IMR-90 (cell line): ENCODE measurements at regions not wholly inside any gene's neighbourhood (a gene's known extent, or its start where the extent isn't known, plus 50 kb on each side); places are given as distances from the start of the nearest gene placed in this dataset.

Experiments used
- ATAC-seq: fragments of 200-7000 bp; cut with Tn5 transposase; 2 replicates; pipeline ENCODE4 v1.9.1; 2020; ENCODE audit warnings: low read depth, mild to moderate bottlenecking, moderate library complexity
- BruUV-seq: library from RNA; stranded (reverse); fragments of 400-500 nt; replicated peaks from 2 replicates; lab custom pipeline; 2021; lab: Mats Ljungman, UMichigan
- CTCF ChIA-PET: fragments of 300-600 bp; formaldehyde crosslinking; extraction: SDS; loops from one replicate; lab custom pipeline; 2021; ENCODE audit warnings: antibody characterized with exemption; lab: Yijun Ruan, JAX
- POLR2A ChIA-PET: fragments of 300-600 bp; sonication (Branson Sonifier 250); formaldehyde crosslinking; loops from one replicate; lab custom pipeline; 2022; ENCODE audit warnings: antibody characterized with exemption; ENCODE audit not compliant: unreplicated experiment; lab: Charles Lee
- DNase-seq: peaks from one replicate; pipeline ENCODE4 v3.0.0; 2013
- H2AFZ ChIP-seq: replicated peaks from 2 replicates; pipeline ENCODE3; 2013; ENCODE audit warnings: low read length, mild to moderate bottlenecking; ENCODE audit not compliant: poor library complexity
- H2AK5ac ChIP-seq: 2 replicates; pipeline ENCODE4 v1.6.1; 2013; ENCODE audit warnings: low read depth, low read length, inconsistent platforms
- H2AK9ac ChIP-seq: replicated peaks from 2 replicates; pipeline ENCODE3; 2013; ENCODE audit warnings: mild to moderate bottlenecking, low read depth, low read length, moderate library complexity; ENCODE audit not compliant: poor library complexity
- H2BK120ac ChIP-seq: 2 replicates; pipeline ENCODE4 v1.6.1; 2013; ENCODE audit warnings: low read depth, low read length, inconsistent platforms
- H2BK15ac ChIP-seq: 3 replicates; pipeline ENCODE4 v1.6.1; 2013; ENCODE audit warnings: low read depth, low read length, inconsistent platforms
- H2BK20ac ChIP-seq: 2 replicates; pipeline ENCODE4 v1.6.1; 2013; ENCODE audit warnings: low read depth, mild to moderate bottlenecking, inconsistent platforms, low read length, moderate library complexity
- H2BK5ac ChIP-seq: 2 replicates; pipeline ENCODE4 v1.6.1; 2013; ENCODE audit warnings: mild to moderate bottlenecking, low read depth, low read length, inconsistent platforms; ENCODE audit not compliant: poor library complexity, severe bottlenecking
- H3K14ac ChIP-seq: replicated peaks from 2 replicates; pipeline ENCODE4 v1.6.1; 2013; ENCODE audit warnings: low read depth, low read length, inconsistent platforms
- H3K18ac ChIP-seq: 2 replicates; pipeline ENCODE4 v1.6.1; 2013; ENCODE audit warnings: low read depth, low read length, control low read depth
- H3K23ac ChIP-seq: 2 replicates; pipeline ENCODE4 v1.6.1; 2013; ENCODE audit warnings: low read depth, low read length, inconsistent platforms
- H3K27ac ChIP-seq: 2 replicates; pipeline ENCODE4 v1.5.1; 2013; ENCODE audit warnings: mild to moderate bottlenecking, control low read depth, low read length; ENCODE audit not compliant: insufficient read depth
- H3K27me3 ChIP-seq: 2 replicates; pipeline ENCODE4 v1.6.1; 2013; ENCODE audit warnings: low read length; ENCODE audit not compliant: control insufficient read depth, insufficient read depth
- H3K36me3 ChIP-seq: 2 replicates; pipeline ENCODE4 v1.6.1; 2013; ENCODE audit warnings: low read length, mixed read lengths; ENCODE audit not compliant: control insufficient read depth, insufficient read depth
- H3K4ac ChIP-seq: 2 replicates; pipeline ENCODE4 v1.6.1; 2013; ENCODE audit warnings: low read depth, low read length, inconsistent platforms
- H3K4me1 ChIP-seq: 2 replicates; pipeline ENCODE4 v1.6.1; 2013; ENCODE audit warnings: low read length, mixed read lengths; ENCODE audit not compliant: control insufficient read depth, insufficient read depth
- H3K4me2 ChIP-seq: 2 replicates; pipeline ENCODE4 v1.6.1; 2013; ENCODE audit warnings: low read depth, mild to moderate bottlenecking, control low read depth, low read length, moderate library complexity
- H3K4me3 ChIP-seq: 2 replicates; pipeline ENCODE4 v1.5.1; 2013; ENCODE audit warnings: low read depth, mild to moderate bottlenecking, control low read depth, low read length, moderate library complexity; ENCODE audit not compliant: insufficient read depth
- H3K56ac ChIP-seq: 2 replicates; pipeline ENCODE4 v1.6.1; 2013; ENCODE audit warnings: low read length, inconsistent platforms; ENCODE audit not compliant: insufficient read depth; ENCODE audit errors: extremely low read depth
- H3K79me1 ChIP-seq, 2 experiments: 2 replicates each; pipeline ENCODE4 v1.6.1; 2013; ENCODE audit warnings: low read length in 2 of 2, inconsistent platforms in 1 of 2, low read depth in 1 of 2
- H3K9ac ChIP-seq: 2 replicates; pipeline ENCODE4 v1.6.1; 2013; ENCODE audit warnings: low read depth, low read length, control low read depth
- H3K9me1 ChIP-seq: 2 replicates; pipeline ENCODE4 v1.6.1; 2013; ENCODE audit warnings: low read length, inconsistent platforms; ENCODE audit not compliant: insufficient read depth
- H3K9me3 ChIP-seq: 2 replicates; pipeline ENCODE4 v1.6.1; 2013; ENCODE audit warnings: low read length; ENCODE audit not compliant: control insufficient read depth, insufficient read depth
- H4K20me1 ChIP-seq: 2 replicates; pipeline ENCODE4 v1.6.1; 2013; ENCODE audit warnings: low read length, inconsistent platforms; ENCODE audit not compliant: insufficient read depth
- H4K5ac ChIP-seq: 2 replicates; pipeline ENCODE4 v1.6.1; 2013; ENCODE audit warnings: mild to moderate bottlenecking, low read depth, low read length, control low read depth
- H4K8ac ChIP-seq, 2 experiments: 2 replicates each; pipeline ENCODE4 v1.6.1; 2013; ENCODE audit warnings: low read depth in 2 of 2, low read length in 2 of 2, control low read depth in 1 of 2, inconsistent platforms in 1 of 2
- H4K91ac ChIP-seq: 2 replicates; pipeline ENCODE4 v1.6.1; 2013; ENCODE audit warnings: low read depth, low read length, inconsistent platforms; ENCODE audit not compliant: insufficient read depth
- BHLHE40 ChIP-seq: fragments of 150-350 bp; IDR thresholded peaks from 2 replicates; pipeline ENCODE4 v1.6.1; 2016; ENCODE audit warnings: mild to moderate bottlenecking, low read depth, low read length
- CEBPB ChIP-seq: IDR thresholded peaks from 2 replicates; pipeline ENCODE4 v1.6.1; 2012; ENCODE audit warnings: low read depth, low read length, improper control_type of control experiment
- CHD1 ChIP-seq: IDR thresholded peaks from 2 replicates; pipeline ENCODE4 v1.6.1; 2012; ENCODE audit warnings: low read depth, low read length, improper control_type of control experiment
- CTCF ChIP-seq: conservative IDR thresholded peaks from 2 replicates; pipeline ENCODE4 v1.5.1; 2012; ENCODE audit warnings: mild to moderate bottlenecking, low read depth, low read length, improper control_type of control experiment
- ELK1 ChIP-seq: fragments of 150-350 bp; IDR thresholded peaks from 2 replicates; pipeline ENCODE4 v1.6.1; 2016; ENCODE audit warnings: low read depth, mild to moderate bottlenecking, low read length, moderate library complexity, borderline replicate concordance
- FOS ChIP-seq: fragments of 150-350 bp; IDR thresholded peaks from 2 replicates; pipeline ENCODE4 v1.6.1; 2016; ENCODE audit warnings: low read depth, low read length
- MAFK ChIP-seq: IDR thresholded peaks from 2 replicates; pipeline ENCODE4 v1.6.1; 2012; ENCODE audit warnings: low read depth, low read length, improper control_type of control experiment
- MAZ ChIP-seq: IDR thresholded peaks from 2 replicates; pipeline ENCODE4 v1.6.1; 2012; ENCODE audit warnings: low read depth, mild to moderate bottlenecking, low read length, improper control_type of control experiment, moderate library complexity, borderline replicate concordance
- MXI1 ChIP-seq: IDR thresholded peaks from 2 replicates; pipeline ENCODE4 v1.6.1; 2012; ENCODE audit warnings: low read depth, mild to moderate bottlenecking, low read length, moderate library complexity, borderline replicate concordance
- NFE2L2 ChIP-seq: fragments of 150-350 bp; IDR thresholded peaks from 2 replicates; pipeline ENCODE4 v1.6.1; 2016; ENCODE audit warnings: low read depth, mild to moderate bottlenecking, low read length
- POLR2A ChIP-seq: IDR thresholded peaks from 2 replicates; pipeline ENCODE4 v1.6.1; 2012; ENCODE audit warnings: mild to moderate bottlenecking, low read depth, low read length
- RAD21 ChIP-seq: IDR thresholded peaks from 2 replicates; pipeline ENCODE4 v1.6.1; 2012; ENCODE audit warnings: low read length, improper control_type of control experiment
- RFX5 ChIP-seq: IDR thresholded peaks from 2 replicates; pipeline ENCODE4 v1.8.0; 2012; ENCODE audit warnings: low read depth, mild to moderate bottlenecking, low read length, moderate library complexity
- SMC3 ChIP-seq: fragments of 150-350 bp; IDR thresholded peaks from 2 replicates; pipeline ENCODE4 v1.6.1; 2016; ENCODE audit warnings: low read depth, mild to moderate bottlenecking, antibody characterized with exemption, low read length, moderate library complexity
- USF2 ChIP-seq: fragments of 150-350 bp; IDR thresholded peaks from 2 replicates; pipeline ENCODE4 v1.6.1; 2017; ENCODE audit warnings: mild to moderate bottlenecking, antibody characterized with exemption, low read length, low read depth
- WGBS, 2 experiments: methylation state at CpG; one replicate each; pipeline versions ENCODE4 v1.1.5 to v1.1.7; 2013; ENCODE audit warnings: missing lambda C conversion rate in 2 of 2; ENCODE audit not compliant: insufficient read length in 1 of 2; ENCODE audit errors: extremely low coverage in 2 of 2; 5-methylcytosine and 5-hydroxymethylcytosine counted together
- dilution Hi-C: fragments of 300-500 bp; cut with HindIII; formaldehyde crosslinking; loops from one replicate; pipeline ENCODE4 v1.14.3; 2018; ENCODE audit warnings: low sequenced_read_pairs; ENCODE audit not compliant: unreplicated experiment
- in situ Hi-C: fragments of 300-500 bp; cut with MboI; formaldehyde crosslinking; loops from 3 replicates; pipeline ENCODE4 v1.14.3; 2019; ENCODE audit warnings: low sequenced_read_pairs, inconsistent platforms, mixed read lengths
- intact Hi-C: fragments of 100-400 bp; cut with micrococcal nuclease; formaldehyde crosslinking; loops from 2 replicates; pipeline ENCODE4 v1.10.0; 2022

- H3K27ac ChIP-seq = no peak overlapping the region
Observed at GRCh38 chr18:26655525-26656430, 107.4 kb upstream of the KCTD1 start.

More at GRCh38 chr18:26655525-26656430, 107.4 kb upstream of the KCTD1 start:
- Histone ChIP-seq H2BK120ac (no peak overlapping the region), H3K9ac (no peak overlapping the region), H2AK5ac (no peak overlapping the region), H3K4me1 (no peaks in the 10 kb centered on the region; the same call in 1 of the 2 replicates), H3K18ac (no peak overlapping the region), H4K8ac (no peak overlapping the region), H4K5ac (no peak overlapping the region), H3K4me2 (peak overlapping the region; percentile 49; the same call in 1 of the 2 replicates), H4K91ac (no peak overlapping the region), H3K56ac (no peak overlapping the region), H2AFZ (peak overlapping the region; percentile 69), H3K23ac (no peak overlapping the region), H2BK20ac (no peak overlapping the region), H3K9me3 (no peaks in the 10 kb centered on the region), H2BK15ac (no peak overlapping the region), H3K4me3 (peak overlapping the region; percentile 38; the same call in 1 of the 2 replicates), H3K9me1 (no peaks in the 10 kb centered on the region), H3K79me1 (no peaks in the 10 kb centered on the region), H3K27me3 (peaks cover 42% of the 10 kb centered on the region), H3K14ac (no peak overlapping the region), H3K36me3 (no peaks in the 10 kb centered on the region), H2AK9ac (no peak overlapping the region), H2BK5ac (no peak overlapping the region), H3K4ac (no peak overlapping the region), H4K20me1 (no peaks in the 10 kb centered on the region)
- ChIA-PET POLR2A (no interaction called here), CTCF (interaction anchor here (1.2 to 1.4 kb wide), 2 partner anchors 11 to 250 kb away, joined by 3 read pairs; no protein-coding TSS in a partner anchor)
- no TSS peak for BruUV-seq
- TF ChIP-seq POLR2A (no peak), CEBPB (no peak), SMC3 (no peak), CHD1 (no peak), MAFK (no peak), USF2 (no peak), BHLHE40 (no peak), CTCF (no peak), RAD21 (no peak), ELK1 (no peak), MAZ (no peak), NFE2L2 (no peak), MXI1 (no peak), RFX5 (no peak), FOS (no peak)
- in situ Hi-C loops = no loop called here
- peak; percentile 11 for DNase-seq
- dilution Hi-C loops = no loop called here
- WGBS, 2 experiments = 7% methylated on average over 20 of the region's 58 CpGs; no CpG with 5 or more reads in 1 of the 2 experiments
- peak; percentile 63 for ATAC-seq
- intact Hi-C loops = no loop called here
